GM13976 (cell line): ENCODE measurements at regions not wholly inside any gene's neighbourhood (a gene's known extent, or its start where the extent isn't known, plus 50 kb on each side); places are given as distances from the start of the nearest gene placed in this dataset.

Experiments used
- DNase-seq: peaks from one replicate; pipeline ENCODE4 v3.0.0; 2012; ENCODE audit warnings: low spot score
- in situ Hi-C: fragments of 300-500 bp; cut with MboI; formaldehyde crosslinking; loops from one replicate; pipeline ENCODE4 v1.12.0; 2022; ENCODE audit warnings: low sequenced_read_pairs, mixed read lengths, inconsistent platforms; ENCODE audit not compliant: unreplicated experiment
- TF ChIP-seq, protein P1 (sequence below): IDR thresholded peaks from 2 replicates; pipeline ENCODE4 v1.5.1; 2012; ENCODE audit warnings: borderline replicate concordance, mild to moderate bottlenecking; ENCODE audit not compliant: insufficient read depth; ENCODE audit errors: extremely low read depth, missing control alignments, control extremely low read depth

DNA sequence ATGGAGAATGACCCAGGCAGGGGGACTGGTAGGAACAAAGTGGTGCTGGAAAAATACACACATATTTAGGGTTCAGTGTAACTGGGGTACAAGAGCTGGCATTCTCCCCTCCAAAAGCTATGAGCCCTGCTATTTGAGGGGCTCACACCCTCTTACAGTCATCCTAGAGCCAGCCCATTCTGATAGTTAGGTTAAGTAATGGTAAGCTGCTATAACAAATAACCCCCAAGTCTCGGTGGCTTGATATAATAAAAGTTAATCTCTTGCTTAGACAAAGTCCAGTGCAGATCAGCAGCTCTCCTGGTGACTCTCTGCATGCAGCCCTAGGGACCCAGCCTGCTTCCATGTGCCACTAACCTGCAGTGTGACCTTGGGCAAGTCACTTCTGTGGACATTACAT, 234.9 kb upstream of the HES1 start:
- no peak for DNase-seq
- TF ChIP-seq, protein P1, sequence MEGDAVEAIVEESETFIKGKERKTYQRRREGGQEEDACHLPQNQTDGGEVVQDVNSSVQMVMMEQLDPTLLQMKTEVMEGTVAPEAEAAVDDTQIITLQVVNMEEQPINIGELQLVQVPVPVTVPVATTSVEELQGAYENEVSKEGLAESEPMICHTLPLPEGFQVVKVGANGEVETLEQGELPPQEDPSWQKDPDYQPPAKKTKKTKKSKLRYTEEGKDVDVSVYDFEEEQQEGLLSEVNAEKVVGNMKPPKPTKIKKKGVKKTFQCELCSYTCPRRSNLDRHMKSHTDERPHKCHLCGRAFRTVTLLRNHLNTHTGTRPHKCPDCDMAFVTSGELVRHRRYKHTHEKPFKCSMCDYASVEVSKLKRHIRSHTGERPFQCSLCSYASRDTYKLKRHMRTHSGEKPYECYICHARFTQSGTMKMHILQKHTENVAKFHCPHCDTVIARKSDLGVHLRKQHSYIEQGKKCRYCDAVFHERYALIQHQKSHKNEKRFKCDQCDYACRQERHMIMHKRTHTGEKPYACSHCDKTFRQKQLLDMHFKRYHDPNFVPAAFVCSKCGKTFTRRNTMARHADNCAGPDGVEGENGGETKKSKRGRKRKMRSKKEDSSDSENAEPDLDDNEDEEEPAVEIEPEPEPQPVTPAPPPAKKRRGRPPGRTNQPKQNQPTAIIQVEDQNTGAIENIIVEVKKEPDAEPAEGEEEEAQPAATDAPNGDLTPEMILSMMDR = no peak
- in situ Hi-C loops = no loop called here

GRCh38 chr3:193902607-193903511, 233.1 kb upstream of the HES1 start:
- no peak for DNase-seq
- in situ Hi-C loops = no loop called here
- TF ChIP-seq, protein P1 = no peak

DNA sequence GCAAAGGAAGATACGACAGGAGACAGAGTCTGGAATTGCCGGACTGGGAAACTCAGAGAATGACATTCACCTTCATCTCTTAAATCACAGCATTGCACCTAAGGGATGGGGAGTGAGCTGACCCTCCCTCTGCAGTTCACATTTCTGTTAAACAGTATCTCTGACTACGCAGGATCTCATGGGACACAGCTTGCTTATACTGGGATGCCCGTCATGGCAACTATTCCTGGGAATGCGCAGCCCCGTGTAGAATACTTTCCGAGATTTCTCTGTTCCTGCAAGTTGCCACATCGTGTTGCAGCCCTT, 232.5 kb upstream of the HES1 start:
- TF ChIP-seq, protein P1 = no peak
- in situ Hi-C loops = no loop called here
- DNase-seq = no peak

- TF ChIP-seq, protein P1 = no peak
- in situ Hi-C loops = no loop called here
- no peak for DNase-seq
These were observed 232.0 kb upstream of the HES1 start for GRCh38 chr3:193903966-193904365.

DNA sequence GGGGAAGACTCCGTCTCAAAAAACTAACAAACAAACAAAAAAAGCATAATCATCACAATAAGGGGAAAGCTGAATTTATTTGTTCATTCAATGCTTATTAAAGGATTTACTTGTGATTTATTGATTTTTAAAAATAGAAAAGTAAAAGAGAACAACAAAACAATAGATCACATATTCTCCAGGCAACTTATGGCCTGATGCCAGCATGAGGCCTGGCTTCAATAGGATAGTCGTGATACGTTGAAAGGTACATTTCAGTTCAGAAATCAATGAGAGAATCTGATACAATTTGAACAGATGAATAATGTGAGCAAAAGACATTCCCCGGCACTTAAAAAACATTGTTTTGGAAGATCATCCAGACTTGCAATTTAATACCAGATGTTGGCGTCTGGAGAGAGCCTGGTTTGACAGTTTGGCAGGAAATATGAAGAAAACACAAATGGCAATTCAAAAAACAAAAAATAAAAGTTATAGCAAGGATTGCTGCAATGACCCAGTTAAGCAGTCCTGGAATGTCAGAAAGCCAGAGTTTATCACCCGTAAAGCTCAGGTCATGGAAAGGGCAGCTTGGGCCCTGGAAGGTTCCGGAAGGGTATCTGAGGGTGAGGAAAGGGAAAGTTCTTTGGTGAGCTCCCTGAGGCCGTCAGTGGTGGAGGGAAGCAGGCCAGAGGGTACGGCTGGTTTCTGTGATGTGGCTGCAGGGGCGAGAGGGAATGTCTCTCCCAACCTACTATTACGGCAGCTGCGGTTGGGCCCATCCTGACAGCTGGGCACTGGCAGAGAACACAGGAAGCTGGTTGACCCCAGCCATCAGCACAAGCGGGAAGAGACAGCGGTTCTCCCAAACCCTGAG, 230.2 kb upstream of the HES1 start:
- DNase-seq = no peak
- TF ChIP-seq, protein P1 = no peak
- in situ Hi-C loops = no loop called here

DNA sequence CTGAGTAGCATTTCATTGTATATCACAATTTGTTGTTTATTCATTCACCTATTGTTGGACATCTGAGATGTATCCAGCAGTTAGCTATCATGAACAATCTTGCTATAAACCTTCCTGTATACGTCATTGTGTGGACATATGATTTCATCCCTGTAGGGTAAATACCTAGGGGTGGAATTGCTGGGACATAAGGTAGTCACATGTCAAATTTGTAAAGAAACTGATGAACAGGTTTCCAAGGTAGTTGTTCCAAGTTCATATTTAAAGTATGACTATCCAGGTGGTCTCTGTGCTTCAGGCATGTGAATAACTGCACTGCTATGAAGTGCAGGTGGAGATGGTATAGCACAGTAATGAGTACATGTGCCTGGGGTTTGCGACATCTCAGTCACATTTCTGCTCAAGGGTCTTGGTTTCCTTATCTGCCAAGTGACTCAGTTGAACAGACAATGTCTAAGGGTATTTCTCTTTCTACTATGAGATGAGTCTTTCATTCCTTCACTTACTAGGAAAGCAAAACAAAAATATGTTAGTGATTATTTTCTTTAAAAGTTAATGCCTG, 229.0 kb upstream of the HES1 start:
- in situ Hi-C loops = no loop called here
- TF ChIP-seq, protein P1 = no peak
- DNase-seq = no peak
